ENCODE measurements at regions not wholly inside any gene's neighbourhood (a gene's known extent, or its start where the extent isn't known, plus 50 kb on each side); places are given as distances from the start of the nearest gene placed in this dataset.

GRCh38 chr2:145230546-145230945 is 710.6 kb upstream of the ZEB2 start:
- TF ChIP-seq CTCF (IDR thresholded peaks at IDR 0.05) (no peak), POLR2A (IDR thresholded peaks at IDR 0.05) (no peak)

All from testis (tissue), 2 donors.